ENCODE measurements at regions not wholly inside any gene's neighbourhood (a gene's known extent, or its start where the extent isn't known, plus 50 kb on each side); places are given as distances from the start of the nearest gene placed in this dataset.

- TF ChIP-seq CEBPB (IDR thresholded peaks at IDR 0.05; ENCODE audit: low read depth, low read length) (no peak), CTCF (conservative IDR thresholded peaks at IDR 0.05; ENCODE audit: low read depth, low read length) (no peak), POLR2A (IDR thresholded peaks at IDR 0.05; ENCODE audit: low read depth, low read length) (no peak), RFX5 (IDR thresholded peaks at IDR 0.05; ENCODE audit: low read depth, low read length) (no peak), MAFK (IDR thresholded peaks at IDR 0.05; ENCODE audit: low read depth, low read length) (no peak)
Measured at GRCh38 chr1:239633432-239633831, 247.1 kb downstream of the CHRM3 start.

Measured in IMR-90 (cell line).